ENCODE measurements at regions not wholly inside any gene's neighbourhood (a gene's known extent, or its start where the extent isn't known, plus 50 kb on each side); places are given as distances from the start of the nearest gene placed in this dataset.
"Not testable (repeated sequence)": the region's sequence is repeated elsewhere in the genome, so short reads cannot be mapped to it uniquely, and the experiment has no call there.

GRCh38 chr13:88739195-88739594 is 1068.0 kb downstream of the SLITRK5 start:
- no peak for DNase-seq

GRCh38 chr13:88744289-88744688 is 1073.1 kb downstream of the SLITRK5 start:
- DNase-seq = no peak

GRCh38 chr13:88745011-88745410 is 1073.8 kb downstream of the SLITRK5 start:
- DNase-seq = no peak

GRCh38 chr13:88752041-88752440 is 1080.9 kb downstream of the SLITRK5 start:
- DNase-seq = no peak

DNA sequence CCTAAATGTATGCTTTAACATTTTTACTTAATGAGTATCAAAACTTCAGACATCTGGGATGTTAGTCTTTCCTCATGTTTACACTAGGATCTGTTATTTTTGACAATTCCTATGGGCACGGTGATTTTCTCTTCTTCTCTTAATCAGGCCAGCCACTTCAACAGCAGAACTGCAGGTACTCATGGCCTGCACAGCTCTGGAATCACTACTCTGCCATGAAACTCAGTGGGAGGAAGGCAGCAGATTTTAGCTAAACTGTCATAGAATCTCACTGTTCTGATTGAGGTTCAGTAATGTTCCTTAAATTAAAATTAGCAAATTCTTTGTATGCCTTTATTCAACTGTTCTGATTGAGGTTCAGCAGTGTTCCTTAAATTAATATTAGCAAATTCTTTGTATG is 1083.0 kb downstream of the SLITRK5 start:
- DNase-seq = no peak

- DNase-seq = peak; percentile 61
Observed at GRCh38 chr13:88761145-88761544, 1090.0 kb downstream of the SLITRK5 start.

GRCh38 chr13:88764103-88764502 is 1092.9 kb downstream of the SLITRK5 start:
- no peak for DNase-seq

DNA sequence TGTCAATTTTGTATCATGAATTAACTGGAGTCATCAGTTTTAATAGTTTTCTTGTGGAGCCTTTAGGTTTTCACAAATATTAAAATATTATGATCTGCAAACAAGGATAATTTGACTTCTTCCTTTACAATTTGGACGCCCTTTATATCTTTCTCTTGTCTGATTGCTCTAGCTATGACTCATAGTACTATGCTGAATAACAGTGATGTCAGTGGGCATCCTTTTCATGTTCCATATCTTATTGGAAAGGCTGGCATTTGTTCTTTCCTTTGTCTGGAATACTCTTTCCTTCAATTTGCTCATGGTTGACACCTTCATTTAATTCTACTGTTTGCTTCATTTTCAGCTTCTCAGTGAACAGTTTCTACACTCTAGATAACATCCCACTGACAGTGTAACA is 1129.3 kb downstream of the SLITRK5 start:
- no peak for DNase-seq

GRCh38 chr13:88801361-88801760 is 1130.2 kb downstream of the SLITRK5 start:
- DNase-seq = no peak

- DNase-seq = no peak
Observed at GRCh38 chr13:88802886-88803285, 1131.7 kb downstream of the SLITRK5 start.

DNA sequence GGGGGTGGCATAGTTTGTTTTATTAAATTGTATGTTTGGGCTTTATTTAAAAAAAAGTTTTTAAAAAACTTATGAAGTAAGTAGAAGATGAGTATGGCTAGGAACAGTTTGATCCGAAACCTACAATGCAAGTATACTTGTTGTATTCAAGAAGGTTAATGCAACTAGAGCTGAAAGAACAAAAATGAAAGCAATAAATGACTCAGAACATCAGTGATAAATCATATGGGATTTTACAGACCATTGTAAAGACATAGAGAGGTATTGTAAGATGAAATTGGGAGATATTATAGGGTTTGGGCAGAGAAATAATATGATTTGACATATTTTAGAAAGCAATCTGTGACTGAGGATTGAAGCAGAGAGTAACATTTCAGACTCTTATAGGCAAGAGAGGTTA is 1135.3 kb downstream of the SLITRK5 start:
- DNase-seq = no peak

- DNase-seq = no peak
Observed at GRCh38 chr13:88817560-88817959, 1146.4 kb downstream of the SLITRK5 start.

- DNase-seq = no peak
Observed at GRCh38 chr13:88823114-88823513, 1151.9 kb downstream of the SLITRK5 start.

DNA sequence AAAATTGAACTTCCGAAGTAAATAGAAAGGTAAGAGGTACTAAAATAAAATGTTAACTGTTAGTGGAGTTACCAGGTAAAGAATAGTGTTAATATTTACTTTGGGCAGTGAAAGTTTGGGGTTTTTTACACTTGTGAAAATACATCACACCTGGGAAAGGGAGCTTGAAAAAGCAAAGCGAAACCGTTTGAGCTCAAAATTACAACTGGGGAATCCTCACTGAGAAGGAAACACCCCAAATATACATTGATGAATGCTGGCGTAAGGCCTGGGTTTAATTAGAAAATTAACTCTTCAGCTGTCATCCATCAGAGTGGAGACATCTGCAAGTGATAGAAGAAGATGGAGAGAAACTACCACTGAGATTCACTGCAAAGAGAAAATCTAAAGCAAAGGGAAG is 1153.0 kb downstream of the SLITRK5 start:
- DNase-seq = no peak

GRCh38 chr13:88840085-88840484 is 1168.9 kb downstream of the SLITRK5 start:
- DNase-seq = no peak

DNA sequence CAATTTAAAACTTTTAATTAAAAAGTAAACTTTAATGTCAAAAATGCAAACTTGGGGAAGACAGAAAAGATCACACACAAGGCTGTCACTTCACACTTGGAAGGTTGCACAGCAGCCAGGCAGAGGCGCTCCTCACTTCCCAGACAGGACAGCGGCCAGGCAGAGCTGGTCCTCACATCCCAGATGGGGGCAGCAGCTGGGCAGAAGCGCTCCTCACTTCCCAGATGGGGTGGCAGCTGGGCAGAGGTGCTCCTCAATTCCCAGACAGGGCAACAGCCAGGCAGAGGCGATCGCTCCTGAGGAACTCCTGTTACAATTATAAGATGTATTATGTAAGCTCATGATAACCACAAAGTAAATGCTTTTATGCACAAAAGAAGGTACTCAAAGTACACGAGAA is 1181.1 kb downstream of the SLITRK5 start:
- DNase-seq = not testable (repeated sequence)

GRCh38 chr13:88857256-88857655 is 1186.1 kb downstream of the SLITRK5 start:
- DNase-seq = no peak

- DNase-seq = no peak
Observed at GRCh38 chr13:88862095-88862620, 1191.0 kb downstream of the SLITRK5 start.

DNA sequence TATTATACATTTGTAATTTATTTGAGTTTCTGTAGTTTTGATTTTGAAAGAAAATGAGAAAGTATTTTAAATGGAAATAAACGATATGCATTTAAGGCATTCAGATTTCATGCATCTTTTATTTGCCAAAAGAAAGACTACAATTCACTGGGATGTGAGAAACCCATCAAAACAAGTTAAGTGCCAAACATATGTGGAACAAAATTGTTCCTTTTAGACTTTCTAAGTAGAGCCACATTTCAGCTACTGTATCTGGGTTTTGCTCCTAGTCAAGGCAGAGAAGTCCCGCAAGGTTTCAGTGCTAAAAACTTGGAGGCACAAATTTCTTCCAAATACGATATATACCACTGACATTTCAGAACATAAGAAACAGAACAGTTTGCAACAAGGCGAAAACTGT is 1191.9 kb downstream of the SLITRK5 start:
- DNase-seq = no peak

GRCh38 chr13:88866195-88866594 is 1195.0 kb downstream of the SLITRK5 start:
- no peak for DNase-seq

- no peak for DNase-seq
Observed at GRCh38 chr13:88883741-88884140, 1212.6 kb downstream of the SLITRK5 start.

DNA sequence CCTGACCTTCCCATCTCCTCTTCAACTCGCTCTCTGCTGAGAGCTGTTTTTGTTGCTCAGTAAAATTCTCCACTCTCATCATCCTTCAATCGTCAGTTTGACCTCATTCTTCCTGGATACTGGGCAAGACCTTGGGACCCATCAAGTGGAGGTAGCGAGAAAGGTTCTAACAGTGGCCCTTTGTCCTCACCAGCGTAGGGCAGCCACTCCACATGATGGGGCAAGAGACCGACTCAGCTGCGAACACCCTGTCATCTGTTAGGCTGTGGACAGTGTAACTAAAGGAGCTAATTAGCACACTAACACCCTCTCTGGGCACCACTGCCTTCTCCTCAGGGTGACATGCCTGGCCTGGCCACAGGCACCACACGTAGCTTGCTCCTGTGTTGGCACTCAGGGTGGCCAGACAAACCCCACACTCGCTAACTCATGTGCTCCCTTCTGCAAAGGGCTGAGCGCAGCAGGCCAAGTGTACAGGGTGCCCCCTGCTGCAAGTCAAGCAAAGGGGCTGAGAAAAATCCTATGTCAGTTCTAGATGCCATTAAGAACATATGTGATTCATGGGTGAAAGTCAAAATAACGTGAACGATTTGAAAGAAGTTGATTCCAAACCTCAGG is 1216.0 kb downstream of the SLITRK5 start:
- peak; percentile 56 for DNase-seq

DNA sequence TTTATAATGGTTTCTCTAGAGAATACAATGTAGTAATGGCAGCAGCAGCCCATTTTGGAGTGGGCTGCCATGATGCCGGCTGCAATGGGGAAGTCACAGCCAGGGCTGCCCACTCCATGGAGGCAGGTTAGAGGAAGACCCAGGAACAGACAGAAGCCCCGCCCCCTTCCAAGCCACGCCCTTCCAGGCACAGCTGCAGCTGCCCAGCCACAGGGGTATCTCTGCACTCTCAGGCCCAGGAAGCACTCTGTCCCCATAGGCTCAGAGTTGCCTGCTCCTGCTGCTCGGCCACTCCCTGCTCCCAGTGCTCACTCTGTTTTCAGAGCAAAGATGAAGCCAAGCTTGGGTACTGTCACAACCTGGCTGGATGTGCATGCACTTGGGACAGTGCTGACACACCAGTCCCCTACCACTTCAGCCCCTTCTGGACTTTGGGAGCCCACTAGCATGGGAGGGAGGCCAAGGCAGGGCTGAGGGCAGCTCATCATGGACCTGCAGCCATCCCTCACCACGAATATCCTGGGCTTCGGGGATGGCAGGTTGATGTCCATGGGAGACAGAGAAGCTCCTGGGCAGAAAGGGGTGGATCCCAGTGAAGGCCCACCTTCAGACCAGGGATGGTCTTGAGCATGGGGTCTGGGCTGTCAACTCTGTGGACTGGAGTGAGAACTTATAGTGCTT is 1224.2 kb downstream of the SLITRK5 start:
- no peak for DNase-seq

GRCh38 chr13:88896466-88896865 is 1225.3 kb downstream of the SLITRK5 start:
- no peak for DNase-seq

DNA sequence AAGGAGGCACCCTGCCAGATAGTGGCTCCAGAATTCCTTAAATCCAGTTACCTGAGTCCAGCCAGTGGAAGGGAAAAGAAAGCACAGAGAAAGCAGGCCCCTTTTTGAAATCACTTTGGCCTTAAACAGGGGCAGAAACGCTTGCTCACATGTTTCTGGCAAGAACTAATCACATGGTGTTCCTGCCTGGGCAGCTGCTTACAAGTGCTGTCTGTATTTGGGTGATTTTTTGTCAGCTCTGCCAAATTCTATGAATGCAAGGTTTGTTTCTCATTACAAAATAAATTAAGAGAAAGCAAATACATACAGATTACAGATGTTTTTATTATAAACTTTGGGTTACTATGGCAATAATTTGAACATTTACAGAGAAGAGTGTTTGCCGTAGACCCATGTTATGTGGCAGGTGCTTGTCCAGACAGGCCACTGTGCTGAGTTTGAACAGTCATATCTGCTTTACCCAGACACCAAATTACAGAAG is 1237.8 kb downstream of the SLITRK5 start:
- peak; percentile 64 for DNase-seq

All from OCI-M1 (cell line).